Smooth muscle cell (in vitro differentiated cells): ENCODE measurements at regions not wholly inside any gene's neighbourhood (a gene's known extent, or its start where the extent isn't known, plus 50 kb on each side); places are given as distances from the start of the nearest gene placed in this dataset.
"Not testable (repeated sequence)": the region's sequence is repeated elsewhere in the genome, so short reads cannot be mapped to it uniquely, and the experiment has no call there.

Source experiments
- DNase-seq: peaks from one replicate; lab custom pipeline; 2025; ENCODE audit not compliant: unreplicated experiment; lab: John Stamatoyannopoulos, UW
- H2AFZ ChIP-seq: fragments of 200-600 bp; sonication (generic); 2 replicates; pipeline ENCODE4 v1.6.0; 2016; ENCODE audit warnings: antibody characterized with exemption, low read depth, mild to moderate bottlenecking
- H3F3A ChIP-seq: fragments of 200-600 bp; sonication (generic); 2 replicates; pipeline ENCODE4 v1.6.0; 2017; ENCODE audit warnings: antibody characterized with exemption, low read depth
- H3K27ac ChIP-seq: fragments of 200-600 bp; sonication (generic); 2 replicates; pipeline ENCODE4 v1.5.1; 2016; ENCODE audit warnings: low read depth, mild to moderate bottlenecking
- H3K27me3 ChIP-seq: fragments of 200-600 bp; sonication (generic); 2 replicates; pipeline ENCODE4 v1.6.1; 2016; ENCODE audit warnings: low read depth, mild to moderate bottlenecking
- H3K36me3 ChIP-seq: fragments of 200-600 bp; sonication (generic); 2 replicates; pipeline ENCODE4 v1.5.1; 2016; ENCODE audit warnings: low read depth
- H3K4me1 ChIP-seq: fragments of 200-600 bp; sonication (generic); 2 replicates; pipeline ENCODE4 v1.5.1; 2016; ENCODE audit warnings: low read depth
- H3K4me2 ChIP-seq: fragments of 200-600 bp; sonication (generic); 2 replicates; pipeline ENCODE4 v1.6.0; 2016; ENCODE audit warnings: mild to moderate bottlenecking
- H3K4me3 ChIP-seq: fragments of 200-600 bp; sonication (generic); 2 replicates; pipeline ENCODE4 v1.5.1; 2016; ENCODE audit warnings: mild to moderate bottlenecking
- H3K79me2 ChIP-seq: fragments of 200-600 bp; sonication (generic); 2 replicates; pipeline ENCODE4 v1.6.0; 2016; ENCODE audit warnings: low read depth, mild to moderate bottlenecking
- H3K9ac ChIP-seq: fragments of 200-600 bp; sonication (generic); 2 replicates; pipeline ENCODE4 v1.6.0; 2016; ENCODE audit warnings: low read depth
- H3K9me3 ChIP-seq: fragments of 200-600 bp; sonication (generic); replicated peaks from 2 replicates; pipeline ENCODE4 v1.5.1; 2016; ENCODE audit warnings: low read depth
- H4K20me1 ChIP-seq: fragments of 200-600 bp; sonication (generic); 2 replicates; pipeline ENCODE4 v1.6.0; 2016; ENCODE audit warnings: low read depth
- CTCF ChIP-seq: fragments of 200-600 bp; sonication (generic); IDR thresholded peaks from 2 replicates; pipeline ENCODE4 v1.5.1; 2017; ENCODE audit warnings: borderline replicate concordance, mild to moderate bottlenecking, antibody characterized with exemption; ENCODE audit not compliant: insufficient read depth, poor library complexity, severe bottlenecking
- WGBS: methylation state at CpG from one replicate; pipeline ENCODE4 v1.1.7; 2016; ENCODE audit warnings: low lambda C conversion rate; 5-methylcytosine and 5-hydroxymethylcytosine counted together

- H3F3A ChIP-seq, H2AFZ ChIP-seq, H3K9ac ChIP-seq, H3K79me2 ChIP-seq, H3K4me3 ChIP-seq, H3K36me3 ChIP-seq, H3K27ac ChIP-seq, H3K4me2 ChIP-seq, H4K20me1 ChIP-seq, DNase-seq, H3K4me1 ChIP-seq, H3K27me3 ChIP-seq: not testable (repeated sequence)
- WGBS = 86% methylated on average over 29 of the region's 29 CpGs
- peaks cover 55% of the 10 kb centered on the region for H3K9me3 ChIP-seq
Measured at GRCh38 chr15:20282491-20282943, 259.1 kb downstream of the GOLGA6L6 start.

DNA sequence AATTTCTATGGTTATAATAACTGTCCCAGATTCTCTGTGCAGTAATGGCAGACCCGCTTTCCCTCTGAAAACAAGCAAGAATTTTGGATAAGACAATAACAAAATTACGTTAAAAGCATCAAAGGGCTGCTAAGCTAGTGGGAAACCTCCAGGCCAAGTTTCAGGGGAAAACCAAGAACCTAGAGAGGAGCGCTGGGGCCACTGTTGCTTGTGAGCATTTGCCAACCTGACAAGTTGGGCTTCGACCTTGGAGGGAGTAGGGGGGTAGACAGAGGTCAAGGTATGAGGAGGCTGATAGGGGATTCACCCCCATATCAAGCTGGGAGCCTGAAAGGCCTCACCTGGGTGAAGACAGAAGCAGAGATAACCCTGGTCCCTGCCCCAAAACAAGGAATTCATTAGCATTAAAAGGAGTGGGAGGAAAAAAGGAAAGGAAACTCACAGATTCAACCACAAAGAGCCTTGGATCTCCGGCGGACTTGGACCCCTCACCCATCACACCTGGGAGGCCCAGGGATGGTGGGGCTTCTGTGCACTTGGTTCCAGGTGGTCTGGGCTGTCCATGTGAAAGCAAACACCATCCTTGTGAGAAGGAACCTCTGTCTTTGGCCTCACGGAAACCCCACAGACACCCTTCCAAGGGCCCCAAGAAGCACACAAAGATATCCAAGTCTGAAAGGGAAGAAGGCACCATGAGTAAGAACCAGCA lies 259.9 kb downstream of the GOLGA6L6 start:
- H3F3A ChIP-seq, H3K79me2 ChIP-seq, H3K36me3 ChIP-seq, H4K20me1 ChIP-seq, H3K27me3 ChIP-seq, DNase-seq, H3K9ac ChIP-seq, H2AFZ ChIP-seq, H3K27ac ChIP-seq, H3K4me1 ChIP-seq, H3K4me3 ChIP-seq, H3K4me2 ChIP-seq: not testable (repeated sequence)
- 70% methylated on average over 7 of the region's 7 CpGs for WGBS
- H3K9me3 ChIP-seq = peaks cover 60% of the 10 kb centered on the region

GRCh38 chr15:20280933-20281463 lies 260.6 kb downstream of the GOLGA6L6 start:
- 76% methylated on average over 16 of the region's 16 CpGs for WGBS
- Histone ChIP-seq H3K36me3 (no peaks in the 10 kb centered on the region), H3K9me3 (peaks cover 63% of the 10 kb centered on the region), H4K20me1 (no peaks in the 10 kb centered on the region), H2AFZ (no peak overlapping the region), H3K27ac (no peak overlapping the region), H3K4me1 (no peaks in the 10 kb centered on the region), H3K4me2 (no peak overlapping the region), H3F3A (no peaks in the 10 kb centered on the region), H3K9ac (no peak overlapping the region), H3K79me2 (no peaks in the 10 kb centered on the region), H3K27me3 (no peaks in the 10 kb centered on the region), H3K4me3 (no peak overlapping the region)
- DNase-seq = no peak
- TF ChIP-seq CTCF = no peak

DNA sequence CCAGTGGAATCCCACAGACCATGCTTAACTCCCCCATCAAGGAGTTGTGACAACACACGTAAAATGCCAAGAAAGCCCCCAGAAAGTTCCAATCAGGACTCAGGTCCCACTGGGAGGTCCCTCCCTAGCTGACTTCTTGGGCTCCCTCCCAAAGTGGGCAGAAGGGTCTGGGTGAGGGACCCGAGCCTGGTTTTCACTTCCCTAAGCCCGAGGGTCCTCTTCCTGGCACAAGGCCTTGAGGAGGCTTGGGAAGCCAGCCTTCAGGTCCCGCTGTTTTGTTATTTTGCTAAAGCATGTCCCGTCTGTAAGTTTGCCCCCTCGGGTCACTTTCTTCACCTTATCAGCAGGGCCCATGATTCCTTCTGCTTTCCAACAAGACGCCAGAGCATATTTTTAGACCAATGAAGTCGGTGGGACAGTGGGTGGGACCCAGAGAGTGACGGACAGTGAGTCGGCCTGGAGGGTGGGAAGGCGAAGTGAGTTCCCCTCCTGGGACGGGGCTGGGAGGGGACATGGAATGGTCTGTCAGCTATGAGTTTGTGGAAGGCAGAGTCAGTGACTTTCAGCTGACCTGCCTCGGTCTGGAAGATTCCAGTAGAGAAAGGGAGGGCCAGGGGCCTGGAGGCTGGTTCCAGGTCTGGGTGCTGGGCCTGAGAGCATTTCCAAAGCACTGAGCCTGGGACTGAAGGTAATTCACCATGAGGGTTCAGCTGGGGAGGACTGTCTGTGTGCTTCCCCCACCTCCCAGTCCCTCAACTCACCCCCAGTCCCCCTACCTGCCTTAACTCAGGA lies 261.3 kb downstream of the GOLGA6L6 start:
- peaks cover 62% of the 10 kb centered on the region for H3K9me3 ChIP-seq
- not testable (repeated sequence) for H3K4me1 ChIP-seq, H3K79me2 ChIP-seq, H4K20me1 ChIP-seq, H3K36me3 ChIP-seq, H2AFZ ChIP-seq, H3K4me3 ChIP-seq, H3F3A ChIP-seq, H3K27me3 ChIP-seq, DNase-seq, H3K27ac ChIP-seq, H3K9ac ChIP-seq, H3K4me2 ChIP-seq
- 69% methylated on average over 13 of the region's 13 CpGs for WGBS

- H3K27ac ChIP-seq, H3K36me3 ChIP-seq, DNase-seq, H3K9ac ChIP-seq, H3K4me1 ChIP-seq, H3K4me3 ChIP-seq, H4K20me1 ChIP-seq, H3K79me2 ChIP-seq, H2AFZ ChIP-seq, H3K4me2 ChIP-seq, H3F3A ChIP-seq, H3K27me3 ChIP-seq: not testable (repeated sequence)
- 38% methylated on average over 4 of the region's 4 CpGs for WGBS
- peaks cover 57% of the 10 kb centered on the region for H3K9me3 ChIP-seq
Measured at GRCh38 chr15:20279056-20279455, 262.5 kb downstream of the GOLGA6L6 start.

GRCh38 chr15:20278376-20278775 lies 263.2 kb downstream of the GOLGA6L6 start:
- not testable (repeated sequence) for H3K4me1 ChIP-seq, H3F3A ChIP-seq, H3K27ac ChIP-seq, DNase-seq, H3K79me2 ChIP-seq, H3K9ac ChIP-seq, H3K27me3 ChIP-seq, H2AFZ ChIP-seq, H3K36me3 ChIP-seq, H3K4me3 ChIP-seq, H4K20me1 ChIP-seq, H3K4me2 ChIP-seq
- peaks cover 62% of the 10 kb centered on the region for H3K9me3 ChIP-seq
- WGBS = 30% methylated on average over 1 of the region's 1 CpG

DNA sequence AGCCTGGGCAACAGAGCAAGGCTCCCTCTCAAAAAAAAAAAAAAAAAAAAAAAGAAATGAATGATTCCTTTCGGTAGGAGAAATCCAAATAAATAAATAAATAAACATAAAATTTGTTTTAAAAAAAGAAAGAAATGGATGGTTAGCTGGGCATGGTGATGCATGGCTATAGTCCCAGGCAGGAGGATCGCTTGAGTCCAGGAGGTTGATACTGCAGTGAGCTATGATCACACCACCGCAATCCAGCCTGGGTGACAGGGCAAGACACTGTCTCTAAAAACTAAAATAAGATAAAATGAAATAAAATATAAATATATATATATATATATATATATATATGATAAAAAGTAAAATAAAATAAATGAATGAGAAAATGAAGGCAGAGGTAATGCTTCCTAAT lies 264.1 kb downstream of the GOLGA6L6 start:
- H3K27me3 ChIP-seq, H3K36me3 ChIP-seq, H3K27ac ChIP-seq, H3K79me2 ChIP-seq, H2AFZ ChIP-seq, H3K4me3 ChIP-seq, H3K4me1 ChIP-seq, H4K20me1 ChIP-seq, H3F3A ChIP-seq, H3K4me2 ChIP-seq, DNase-seq, H3K9ac ChIP-seq: not testable (repeated sequence)
- WGBS = 67% methylated on average over 3 of the region's 3 CpGs
- peaks cover 65% of the 10 kb centered on the region for H3K9me3 ChIP-seq
